Astrocyte (in vitro differentiated cells and primary cell): ENCODE measurements at regions not wholly inside any gene's neighbourhood (a gene's known extent, or its start where the extent isn't known, plus 50 kb on each side); places are given as distances from the start of the nearest gene placed in this dataset.

Experiments used
- CTCF ChIP-seq: IDR thresholded peaks from 2 replicates; pipeline ENCODE4 v1.5.1; 2011; ENCODE audit warnings: low read depth, mild to moderate bottlenecking, inconsistent platforms, low read length, moderate library complexity; ENCODE audit not compliant: insufficient read depth
- EZH2 ChIP-seq: IDR thresholded peaks from 2 replicates; pipeline ENCODE4 v1.6.1; 2012; ENCODE audit warnings: mild to moderate bottlenecking, low read length, inconsistent platforms; ENCODE audit not compliant: insufficient read depth

GRCh38 chr5:96157077-96157780, 195.6 kb upstream of the ELL2 start:
- no peak for TF ChIP-seq CTCF
- no peak for TF ChIP-seq EZH2
